ENCODE measurements at regions not wholly inside any gene's neighbourhood (a gene's known extent, or its start where the extent isn't known, plus 50 kb on each side); places are given as distances from the start of the nearest gene placed in this dataset.

- in situ Hi-C loops (cut with MboI; ENCODE audit: low pct_unique_long_range_greater_than_20kb, low sequenced_read_pairs, unreplicated experiment): no loop called here
- no peak for TF ChIP-seq CTCF (IDR thresholded peaks at IDR 0.05; ENCODE audit: extremely low read depth, insufficient read depth, missing control alignments)
- DNase-seq (ENCODE audit: low spot score): no peak
Observed at GRCh38 chr17:56085576-56086267, 67.6 kb upstream of the ANKFN1 start.

- DNase-seq (ENCODE audit: low spot score): no peak
- in situ Hi-C loops (cut with MboI; ENCODE audit: low pct_unique_long_range_greater_than_20kb, low sequenced_read_pairs, unreplicated experiment): no loop called here
- no peak for TF ChIP-seq CTCF (IDR thresholded peaks at IDR 0.05; ENCODE audit: extremely low read depth, insufficient read depth, missing control alignments)
Observed at GRCh38 chr17:56087199-56087598, 66.1 kb upstream of the ANKFN1 start.

GRCh38 chr17:56096026-56096810, 57.1 kb upstream of the ANKFN1 start:
- TF ChIP-seq CTCF (IDR thresholded peaks at IDR 0.05; ENCODE audit: extremely low read depth, insufficient read depth, missing control alignments): no peak
- in situ Hi-C loops (cut with MboI; ENCODE audit: low pct_unique_long_range_greater_than_20kb, low sequenced_read_pairs, unreplicated experiment): no loop called here
- no peak for DNase-seq (ENCODE audit: low spot score)

GRCh38 chr17:56098746-56099145, 54.5 kb upstream of the ANKFN1 start:
- TF ChIP-seq CTCF (IDR thresholded peaks at IDR 0.05; ENCODE audit: extremely low read depth, insufficient read depth, missing control alignments): no peak
- in situ Hi-C loops (cut with MboI; ENCODE audit: low pct_unique_long_range_greater_than_20kb, low sequenced_read_pairs, unreplicated experiment): no loop called here
- no peak for DNase-seq (ENCODE audit: low spot score)

- no peak for TF ChIP-seq CTCF (IDR thresholded peaks at IDR 0.05; ENCODE audit: extremely low read depth, insufficient read depth, missing control alignments)
- in situ Hi-C loops (cut with MboI; ENCODE audit: low pct_unique_long_range_greater_than_20kb, low sequenced_read_pairs, unreplicated experiment): no loop called here
- no peak for DNase-seq (ENCODE audit: low spot score)
Observed at GRCh38 chr17:56099649-56100048, 53.6 kb upstream of the ANKFN1 start.
